Keratinocyte (primary cell): ENCODE measurements at regions not wholly inside any gene's neighbourhood (a gene's known extent, or its start where the extent isn't known, plus 50 kb on each side); places are given as distances from the start of the nearest gene placed in this dataset.

Experiments used
- DNase-seq: peaks from one replicate; pipeline ENCODE4 v3.0.0-alpha.2; 2011; ENCODE audit warnings: low read depth, missing footprints, low spot score
- FAIRE-seq: peaks from 2 replicates; lab custom pipeline; 2011; peaks lifted over from hg19 to GRCh38; lab: Jason Lieb, UNC
- H2AFZ ChIP-seq: 2 replicates; pipeline ENCODE4 v1.6.0; 2012; ENCODE audit warnings: low read length, control low read depth, inconsistent platforms; ENCODE audit not compliant: control insufficient read depth
- H3K27ac ChIP-seq: 2 replicates; pipeline ENCODE4 v1.5.1; 2011; ENCODE audit warnings: low read length; ENCODE audit not compliant: control insufficient read depth, insufficient read depth
- H3K27me3 ChIP-seq: 3 replicates; pipeline ENCODE4 v1.6.0; 2011; ENCODE audit warnings: low read length; ENCODE audit not compliant: control insufficient read depth, insufficient read depth; ENCODE audit errors: extremely low read depth
- H3K36me3 ChIP-seq, 2 experiments: 2 replicates in 1 of 2; 3 replicates in 1 of 2; pipeline ENCODE4 v1.5.1; 2011; ENCODE audit warnings: low read length in 2 of 2, mild to moderate bottlenecking in 1 of 2; ENCODE audit not compliant: control insufficient read depth in 2 of 2, insufficient read depth in 2 of 2; ENCODE audit errors: extremely low read depth in 1 of 2
- H3K4me1 ChIP-seq: 3 replicates; pipeline ENCODE4 v1.5.1; 2011; ENCODE audit warnings: low read length; ENCODE audit not compliant: control insufficient read depth, insufficient read depth; ENCODE audit errors: extremely low read depth
- H3K4me2 ChIP-seq: 3 replicates; pipeline ENCODE4 v1.6.0; 2011; ENCODE audit warnings: low read depth, low read length; ENCODE audit not compliant: control insufficient read depth, insufficient read depth; ENCODE audit errors: extremely low read depth
- H3K4me3 ChIP-seq, 3 experiments: fragments of 200-600 bp in 1 of 3; sonication (generic) in 1 of 3; 2 replicates in 2 of 3; 3 replicates in 1 of 3; pipeline ENCODE4 v1.5.1; 2011 to 2016; ENCODE audit warnings: low read length in 3 of 3, mild to moderate bottlenecking in 3 of 3, control low read depth in 2 of 3, inconsistent platforms in 1 of 3, low read depth in 1 of 3, mixed read lengths in 1 of 3, mixed run types in 1 of 3, moderate library complexity in 1 of 3; ENCODE audit not compliant: control insufficient read depth in 2 of 3, insufficient read depth in 2 of 3; ENCODE audit errors: extremely low read depth in 1 of 3
- H3K79me2 ChIP-seq: 2 replicates; pipeline ENCODE4 v1.6.0; 2012; ENCODE audit warnings: low read length; ENCODE audit not compliant: control insufficient read depth, insufficient read depth
- H3K9ac ChIP-seq: 3 replicates; pipeline ENCODE4 v1.6.0; 2011; ENCODE audit warnings: low read length; ENCODE audit not compliant: control insufficient read depth, insufficient read depth; ENCODE audit errors: extremely low read depth
- H3K9me1 ChIP-seq: 3 replicates; pipeline ENCODE4 v1.6.0; 2011; ENCODE audit warnings: low read length; ENCODE audit not compliant: control insufficient read depth, insufficient read depth; ENCODE audit errors: extremely low read depth
- H3K9me3 ChIP-seq: 2 replicates; pipeline ENCODE4 v1.5.1; 2012; ENCODE audit warnings: low read depth, low read length; ENCODE audit not compliant: control insufficient read depth
- H4K20me1 ChIP-seq: 3 replicates; pipeline ENCODE4 v1.6.0; 2011; ENCODE audit warnings: low read length; ENCODE audit not compliant: control insufficient read depth, insufficient read depth; ENCODE audit errors: extremely low read depth
- CTCF ChIP-seq, 3 experiments: IDR thresholded peaks in 1 of 3; conservative IDR thresholded peaks in 1 of 3; optimal IDR thresholded peaks in 1 of 3; 2 replicates in 2 of 3; 3 replicates in 1 of 3; pipeline versions ENCODE3 to v1.5.1; 2011; ENCODE audit warnings: low read length in 3 of 3, mild to moderate bottlenecking in 3 of 3, moderate library complexity in 2 of 3, control low read depth in 1 of 3, inconsistent platforms in 1 of 3; ENCODE audit not compliant: insufficient read depth in 2 of 3; ENCODE audit errors: extremely low read depth in 1 of 3
- EZH2 ChIP-seq: IDR thresholded peaks from one replicate; pipeline ENCODE4 v1.6.1; 2012; ENCODE audit warnings: inconsistent platforms, mild to moderate bottlenecking, low read length, moderate library complexity
- dilution Hi-C: fragments of 300-500 bp; cut with MboI; formaldehyde crosslinking; loops from one replicate; pipeline ENCODE4 v1.7.0; 2020; ENCODE audit warnings: low sequenced_read_pairs; ENCODE audit not compliant: extremely low pct_ligation_motif_present

GRCh38 chr10:65125212-65125611 lies 1604.0 kb downstream of the REEP3 start:
- Histone ChIP-seq H3K9ac (no peak overlapping the region), H3K4me3 (no peak overlapping the region), H3K79me2 (no peaks in the 10 kb centered on the region), H3K9me1 (no peaks in the 10 kb centered on the region), H4K20me1 (no peaks in the 10 kb centered on the region), H3K27ac (no peak overlapping the region), H3K27me3 (no peaks in the 10 kb centered on the region), H3K4me2 (no peak overlapping the region), H3K4me1 (no peaks in the 10 kb centered on the region), H2AFZ (no peak overlapping the region), H3K9me3 (no peaks in the 10 kb centered on the region), H3K36me3 (no peaks in the 10 kb centered on the region)
- TF ChIP-seq CTCF (optimal IDR thresholded peaks at IDR 0.05 in 1 of 3, IDR thresholded peaks at IDR 0.05 in 1 of 3, conservative IDR thresholded peaks at IDR 0.05 in 1 of 3; ENCODE audit: extremely low read depth in 1 of 3, insufficient read depth in 2 of 3, low read length in 3 of 3) (no peak), EZH2 (no peak)
- no peak for FAIRE-seq
- no peak for DNase-seq
- dilution Hi-C loops: no loop called here

- TF ChIP-seq CTCF (optimal IDR thresholded peaks at IDR 0.05 in 1 of 3, IDR thresholded peaks at IDR 0.05 in 1 of 3, conservative IDR thresholded peaks at IDR 0.05 in 1 of 3; ENCODE audit: extremely low read depth in 1 of 3, insufficient read depth in 2 of 3, low read length in 3 of 3): no peak
- no peak for TF ChIP-seq EZH2
- DNase-seq (no peak), FAIRE-seq (no peak)
- Histone ChIP-seq H3K27ac (no peak overlapping the region), H3K9me1 (no peaks in the 10 kb centered on the region), H3K36me3 (no peaks in the 10 kb centered on the region), H3K4me2 (no peak overlapping the region), H3K9me3 (no peaks in the 10 kb centered on the region), H3K27me3 (no peaks in the 10 kb centered on the region), H3K79me2 (no peaks in the 10 kb centered on the region), H3K4me3 (no peak overlapping the region), H3K4me1 (no peaks in the 10 kb centered on the region), H2AFZ (no peak overlapping the region), H4K20me1 (no peaks in the 10 kb centered on the region), H3K9ac (no peak overlapping the region)
- dilution Hi-C loops: no loop called here
These were observed 1605.1 kb downstream of the REEP3 start for GRCh38 chr10:65126288-65126687.
